H9 (cell line): ENCODE measurements at regions not wholly inside any gene's neighbourhood (a gene's known extent, or its start where the extent isn't known, plus 50 kb on each side); places are given as distances from the start of the nearest gene placed in this dataset.

ENCODE experiments used
- DNase-seq: peaks from one replicate; pipeline ENCODE4 v3.0.0-alpha.2; 2017
- H2AFZ ChIP-seq: one replicate; pipeline ENCODE4 v1.6.1; 2013; ENCODE audit warnings: mild to moderate bottlenecking, low read length, control low read depth, moderate library complexity
- H2AK5ac ChIP-seq: 2 replicates; pipeline ENCODE4 v1.6.1; 2013; ENCODE audit warnings: low read length, control low read depth, mixed read lengths; ENCODE audit not compliant: insufficient read length
- H2BK120ac ChIP-seq: one replicate; pipeline ENCODE4 v1.6.1; 2013; ENCODE audit warnings: low read depth, mild to moderate bottlenecking, low read length, control low read depth, inconsistent platforms; ENCODE audit not compliant: poor library complexity, severe bottlenecking
- H2BK12ac ChIP-seq: 2 replicates; pipeline ENCODE4 v1.6.1; 2013; ENCODE audit warnings: low read length, control low read depth, mixed read lengths, low read depth; ENCODE audit not compliant: insufficient read length
- H2BK15ac ChIP-seq: 2 replicates; pipeline ENCODE4 v1.6.1; 2013; ENCODE audit warnings: low read depth, low read length, control low read depth
- H2BK20ac ChIP-seq: one replicate; pipeline ENCODE4 v1.6.1; 2013; ENCODE audit warnings: low read depth, mild to moderate bottlenecking, low read length, control low read depth, inconsistent platforms; ENCODE audit not compliant: poor library complexity, severe bottlenecking
- H2BK5ac ChIP-seq: 2 replicates; pipeline ENCODE4 v1.6.1; 2013; ENCODE audit warnings: low read length, control low read depth, mixed read lengths; ENCODE audit not compliant: insufficient read length
- H3K14ac ChIP-seq: 2 replicates; pipeline ENCODE4 v1.6.1; 2013; ENCODE audit warnings: low read length, control low read depth; ENCODE audit not compliant: insufficient read depth
- H3K18ac ChIP-seq: 2 replicates; pipeline ENCODE4 v1.6.1; 2013; ENCODE audit warnings: low read depth, mild to moderate bottlenecking, mixed read lengths, low read length, control low read depth; ENCODE audit not compliant: insufficient read length
- H3K23ac ChIP-seq: 2 replicates; pipeline ENCODE4 v1.6.1; 2013; ENCODE audit warnings: low read length, control low read depth, mixed read lengths, low read depth; ENCODE audit not compliant: insufficient read length
- H3K23me2 ChIP-seq: 2 replicates; pipeline ENCODE4 v1.6.1; 2013; ENCODE audit warnings: low read depth, mild to moderate bottlenecking, mixed read lengths, low read length, control low read depth; ENCODE audit not compliant: insufficient read length, poor library complexity, severe bottlenecking
- H3K27ac ChIP-seq: 2 replicates; pipeline ENCODE4 v1.5.1; 2013; ENCODE audit warnings: low read length, control low read depth, mixed read lengths, low read depth; ENCODE audit not compliant: insufficient read length
- H3K27me3 ChIP-seq: 2 replicates; pipeline ENCODE4 v1.6.1; 2013; ENCODE audit warnings: low read length, control low read depth, inconsistent platforms; ENCODE audit not compliant: insufficient read depth
- H3K4ac ChIP-seq: 2 replicates; pipeline ENCODE4 v1.6.1; 2013; ENCODE audit warnings: low read depth, mild to moderate bottlenecking, control low read depth, inconsistent platforms, low read length, moderate library complexity
- H3K4me1 ChIP-seq: 2 replicates; pipeline ENCODE4 v1.6.1; 2013; ENCODE audit warnings: low read length, control low read depth, inconsistent platforms; ENCODE audit not compliant: insufficient read depth
- H3K4me2 ChIP-seq: 2 replicates; pipeline ENCODE4 v1.6.1; 2013; ENCODE audit warnings: low read length, control low read depth, mixed read lengths; ENCODE audit not compliant: insufficient read length, insufficient read depth
- H3K56ac ChIP-seq: 2 replicates; pipeline ENCODE4 v1.6.1; 2013; ENCODE audit warnings: low read depth, mild to moderate bottlenecking, mixed read lengths, low read length, control low read depth; ENCODE audit not compliant: insufficient read length
- H3K79me1 ChIP-seq: 2 replicates; pipeline ENCODE4 v1.6.1; 2013; ENCODE audit warnings: low read depth, mild to moderate bottlenecking, moderate library complexity, low read length, control low read depth, inconsistent platforms; ENCODE audit not compliant: insufficient read depth, poor library complexity, severe bottlenecking
- H3K79me2 ChIP-seq: 2 replicates; pipeline ENCODE4 v1.6.1; 2013; ENCODE audit warnings: low read length, control low read depth, inconsistent platforms; ENCODE audit not compliant: insufficient read depth
- H3K9ac ChIP-seq: 2 replicates; pipeline ENCODE4 v1.6.1; 2013; ENCODE audit warnings: low read length, control low read depth, mixed read lengths; ENCODE audit not compliant: insufficient read length; ENCODE audit errors: extremely low read depth
- H3K9me3 ChIP-seq: one replicate; pipeline ENCODE4 v1.6.1; 2013; ENCODE audit warnings: low read depth, low read length, inconsistent platforms; ENCODE audit not compliant: control insufficient read depth
- H3T11ph ChIP-seq: one replicate; pipeline ENCODE4 v1.6.1; 2013; ENCODE audit warnings: mild to moderate bottlenecking, low read length, control low read depth, inconsistent platforms
- H4K20me1 ChIP-seq: one replicate; pipeline ENCODE4 v1.6.1; 2013; ENCODE audit not compliant: control insufficient read depth, insufficient read length, insufficient read depth
- H4K5ac ChIP-seq: 2 replicates; pipeline ENCODE4 v1.6.1; 2013; ENCODE audit warnings: low read depth, mild to moderate bottlenecking, mixed read lengths, low read length, control low read depth; ENCODE audit not compliant: insufficient read length
- H4K8ac ChIP-seq: replicated peaks from 2 replicates; pipeline ENCODE4 v1.6.1; 2013; ENCODE audit warnings: low read length, control low read depth, mixed read lengths, low read depth; ENCODE audit not compliant: insufficient read length
- H4K91ac ChIP-seq: 2 replicates; pipeline ENCODE4 v1.6.1; 2013; ENCODE audit warnings: low read depth, mild to moderate bottlenecking, moderate library complexity, mixed read lengths, low read length, control low read depth; ENCODE audit not compliant: insufficient read length
- H3K27ac Mint-ChIP-seq, 3 experiments: 2 replicates in 2 of 3; 3 replicates in 1 of 3; pipeline ENCODE4 v1.8.0; 2020 to 2021; ENCODE audit warnings: mixed read lengths in 3 of 3, mild to moderate bottlenecking in 1 of 3, moderate library complexity in 1 of 3
- H3K27me3 Mint-ChIP-seq: 2 replicates; pipeline ENCODE4 v1.8.0; 2021; ENCODE audit warnings: low read depth, mild to moderate bottlenecking, moderate library complexity, mixed read lengths
- H3K36me3 Mint-ChIP-seq, 3 experiments: 2 replicates in 2 of 3; 3 replicates in 1 of 3; pipeline ENCODE4 v1.8.0; 2020 to 2021; ENCODE audit warnings: low read depth in 3 of 3, mixed read lengths in 3 of 3; ENCODE audit not compliant: insufficient read depth in 1 of 3
- H3K4me1 Mint-ChIP-seq, 2 experiments: 2 replicates each; pipeline ENCODE4 v1.8.0; 2020; ENCODE audit warnings: mixed read lengths in 2 of 2
- H3K4me3 Mint-ChIP-seq, 2 experiments: 2 replicates in 1 of 2; 3 replicates in 1 of 2; pipeline ENCODE4 v1.8.0; 2020 to 2021; ENCODE audit warnings: mild to moderate bottlenecking in 2 of 2, mixed read lengths in 2 of 2, moderate library complexity in 1 of 2
- H3K9me3 Mint-ChIP-seq, 2 experiments: 2 replicates in 1 of 2; 3 replicates in 1 of 2; pipeline ENCODE4 v1.8.0; 2020; ENCODE audit warnings: mild to moderate bottlenecking in 2 of 2, mixed read lengths in 2 of 2, moderate library complexity in 1 of 2
- WGBS: extraction: QIAGEN DNeasy Blood & Tissue Kit; methylation state at CpG from one replicate; pipeline ENCODE4 v1.1.7; 2013; ENCODE audit warnings: missing lambda C conversion rate, low lambda C conversion rate, mixed read lengths; ENCODE audit not compliant: insufficient read length; ENCODE audit errors: extremely low coverage; 5-methylcytosine and 5-hydroxymethylcytosine counted together
- TF ChIP-seq, protein P1 (sequence below): fragments of 200-600 bp; sonication (generic); conservative IDR thresholded peaks from 3 replicates; pipeline ENCODE4 v1.8.0; 2021; ENCODE audit warnings: antibody characterized with exemption, mild to moderate bottlenecking

DNA sequence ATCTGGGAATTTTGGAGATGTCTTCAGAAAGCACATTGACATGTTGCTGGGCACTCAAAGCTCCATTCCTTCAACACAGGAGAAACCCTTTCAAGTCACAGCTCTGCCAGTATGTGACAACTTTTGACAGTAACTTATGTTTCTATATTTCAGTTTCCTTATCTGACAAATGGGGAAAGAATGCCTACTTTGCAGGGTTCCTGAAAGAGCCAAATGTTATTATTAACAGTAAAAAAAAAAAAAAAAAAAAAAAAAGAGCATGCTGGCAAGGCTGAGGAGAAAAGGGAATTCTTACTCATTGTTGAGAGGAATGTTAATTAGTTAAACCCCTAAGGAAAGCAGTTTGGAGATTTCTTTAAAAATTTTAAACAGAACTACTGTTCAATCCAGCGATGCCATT lies 272.5 kb upstream of the TGFBR2 start:
- Histone ChIP-seq H3K9me3 (no peaks in the 10 kb centered on the region), H4K8ac (no peak overlapping the region), H2BK12ac (no peak overlapping the region), H3K79me2 (no peaks in the 10 kb centered on the region), H4K91ac (no peak overlapping the region), H3K4ac (no peak overlapping the region), H4K20me1 (no peaks in the 10 kb centered on the region), H3K27ac (no peak overlapping the region), H4K5ac (no peak overlapping the region), H3K18ac (no peak overlapping the region), H2AFZ (no peak overlapping the region), H3K23me2 (no peaks in the 10 kb centered on the region), H3K56ac (no peak overlapping the region), H3K4me2 (no peak overlapping the region), H3K4me1 (no peaks in the 10 kb centered on the region), H3K79me1 (no peaks in the 10 kb centered on the region), H3K9ac (no peak overlapping the region), H3K27me3 (no peaks in the 10 kb centered on the region), H2BK15ac (no peak overlapping the region), H2BK5ac (no peak overlapping the region), H2BK120ac (no peak overlapping the region), H2BK20ac (no peak overlapping the region), H2AK5ac (no peak overlapping the region), H3K14ac (no peak overlapping the region), H3T11ph (no peak overlapping the region), H3K23ac (no peak overlapping the region)
- Mint-ChIP-seq H3K27ac (no peak overlapping the region), H3K4me1 (0 out of 4 replicates have a peak, but pooled peaks cover 0 to 3% of the 10 kb centered on the region in 2 experiments), H3K27me3 (no peaks in the 10 kb centered on the region), H3K9me3 (peaks cover 0 to 2% of the 10 kb centered on the region in 2 experiments; a peak in 2 of 5 replicates), H3K4me3 (no peak overlapping the region), H3K36me3 (no peaks in the 10 kb centered on the region)
- TF ChIP-seq, protein P1, sequence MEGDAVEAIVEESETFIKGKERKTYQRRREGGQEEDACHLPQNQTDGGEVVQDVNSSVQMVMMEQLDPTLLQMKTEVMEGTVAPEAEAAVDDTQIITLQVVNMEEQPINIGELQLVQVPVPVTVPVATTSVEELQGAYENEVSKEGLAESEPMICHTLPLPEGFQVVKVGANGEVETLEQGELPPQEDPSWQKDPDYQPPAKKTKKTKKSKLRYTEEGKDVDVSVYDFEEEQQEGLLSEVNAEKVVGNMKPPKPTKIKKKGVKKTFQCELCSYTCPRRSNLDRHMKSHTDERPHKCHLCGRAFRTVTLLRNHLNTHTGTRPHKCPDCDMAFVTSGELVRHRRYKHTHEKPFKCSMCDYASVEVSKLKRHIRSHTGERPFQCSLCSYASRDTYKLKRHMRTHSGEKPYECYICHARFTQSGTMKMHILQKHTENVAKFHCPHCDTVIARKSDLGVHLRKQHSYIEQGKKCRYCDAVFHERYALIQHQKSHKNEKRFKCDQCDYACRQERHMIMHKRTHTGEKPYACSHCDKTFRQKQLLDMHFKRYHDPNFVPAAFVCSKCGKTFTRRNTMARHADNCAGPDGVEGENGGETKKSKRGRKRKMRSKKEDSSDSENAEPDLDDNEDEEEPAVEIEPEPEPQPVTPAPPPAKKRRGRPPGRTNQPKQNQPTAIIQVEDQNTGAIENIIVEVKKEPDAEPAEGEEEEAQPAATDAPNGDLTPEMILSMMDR: no peak
- no CpG with 5 or more reads among the region's 1 CpG for WGBS
- no peak for DNase-seq
